ENCODE measurements at regions not wholly inside any gene's neighbourhood (a gene's known extent, or its start where the extent isn't known, plus 50 kb on each side); places are given as distances from the start of the nearest gene placed in this dataset.

DNA sequence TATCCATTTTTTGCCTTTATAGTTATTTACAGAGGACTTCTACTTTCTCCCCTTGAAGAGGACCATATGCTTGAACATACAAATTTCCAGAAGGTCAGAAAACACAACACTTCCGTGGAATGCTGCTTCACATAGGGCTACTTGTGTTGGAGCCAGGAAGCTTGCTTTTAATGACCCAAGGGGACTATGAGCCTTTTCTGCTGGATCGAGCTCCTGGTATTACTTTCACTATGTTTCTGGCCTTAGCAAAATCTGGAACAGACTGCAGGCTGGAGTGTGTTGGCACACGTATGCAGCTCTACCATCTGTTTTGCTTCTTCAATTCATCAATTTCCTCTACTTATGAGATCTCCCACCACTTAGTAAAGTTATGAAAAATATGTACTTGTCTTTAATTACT, 69.3 kb upstream of the CBLB start:
- TF ChIP-seq, protein P1, sequence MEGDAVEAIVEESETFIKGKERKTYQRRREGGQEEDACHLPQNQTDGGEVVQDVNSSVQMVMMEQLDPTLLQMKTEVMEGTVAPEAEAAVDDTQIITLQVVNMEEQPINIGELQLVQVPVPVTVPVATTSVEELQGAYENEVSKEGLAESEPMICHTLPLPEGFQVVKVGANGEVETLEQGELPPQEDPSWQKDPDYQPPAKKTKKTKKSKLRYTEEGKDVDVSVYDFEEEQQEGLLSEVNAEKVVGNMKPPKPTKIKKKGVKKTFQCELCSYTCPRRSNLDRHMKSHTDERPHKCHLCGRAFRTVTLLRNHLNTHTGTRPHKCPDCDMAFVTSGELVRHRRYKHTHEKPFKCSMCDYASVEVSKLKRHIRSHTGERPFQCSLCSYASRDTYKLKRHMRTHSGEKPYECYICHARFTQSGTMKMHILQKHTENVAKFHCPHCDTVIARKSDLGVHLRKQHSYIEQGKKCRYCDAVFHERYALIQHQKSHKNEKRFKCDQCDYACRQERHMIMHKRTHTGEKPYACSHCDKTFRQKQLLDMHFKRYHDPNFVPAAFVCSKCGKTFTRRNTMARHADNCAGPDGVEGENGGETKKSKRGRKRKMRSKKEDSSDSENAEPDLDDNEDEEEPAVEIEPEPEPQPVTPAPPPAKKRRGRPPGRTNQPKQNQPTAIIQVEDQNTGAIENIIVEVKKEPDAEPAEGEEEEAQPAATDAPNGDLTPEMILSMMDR (IDR thresholded peaks at IDR 0.05; ENCODE audit: low read depth, low read length), result no peak
- TF ChIP-seq EZH2phosphoT487 (IDR thresholded peaks at IDR 0.05; ENCODE audit: low read depth), result no peak
